ENCODE measurements at regions not wholly inside any gene's neighbourhood (a gene's known extent, or its start where the extent isn't known, plus 50 kb on each side); places are given as distances from the start of the nearest gene placed in this dataset.

DNA sequence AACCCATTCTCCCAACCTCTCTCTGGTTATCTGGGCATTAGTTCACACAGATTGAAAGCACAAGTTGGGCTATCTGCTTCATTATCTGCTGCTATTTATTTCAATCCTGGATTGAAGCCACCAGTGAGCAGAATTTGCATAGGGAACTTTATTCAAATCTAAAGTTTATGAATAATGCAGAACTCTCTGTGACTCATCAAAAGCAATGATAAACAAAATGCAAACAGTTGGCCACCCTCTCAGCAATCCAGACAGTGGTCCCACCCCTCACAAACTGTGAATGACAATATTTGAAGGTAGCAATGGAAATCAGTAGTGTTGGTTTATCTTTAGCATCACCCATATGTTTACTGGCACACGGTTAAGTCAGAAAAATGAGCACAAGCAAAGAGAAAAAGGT lies 106.8 kb upstream of the TMEM178A start:
- TF ChIP-seq, protein P1, sequence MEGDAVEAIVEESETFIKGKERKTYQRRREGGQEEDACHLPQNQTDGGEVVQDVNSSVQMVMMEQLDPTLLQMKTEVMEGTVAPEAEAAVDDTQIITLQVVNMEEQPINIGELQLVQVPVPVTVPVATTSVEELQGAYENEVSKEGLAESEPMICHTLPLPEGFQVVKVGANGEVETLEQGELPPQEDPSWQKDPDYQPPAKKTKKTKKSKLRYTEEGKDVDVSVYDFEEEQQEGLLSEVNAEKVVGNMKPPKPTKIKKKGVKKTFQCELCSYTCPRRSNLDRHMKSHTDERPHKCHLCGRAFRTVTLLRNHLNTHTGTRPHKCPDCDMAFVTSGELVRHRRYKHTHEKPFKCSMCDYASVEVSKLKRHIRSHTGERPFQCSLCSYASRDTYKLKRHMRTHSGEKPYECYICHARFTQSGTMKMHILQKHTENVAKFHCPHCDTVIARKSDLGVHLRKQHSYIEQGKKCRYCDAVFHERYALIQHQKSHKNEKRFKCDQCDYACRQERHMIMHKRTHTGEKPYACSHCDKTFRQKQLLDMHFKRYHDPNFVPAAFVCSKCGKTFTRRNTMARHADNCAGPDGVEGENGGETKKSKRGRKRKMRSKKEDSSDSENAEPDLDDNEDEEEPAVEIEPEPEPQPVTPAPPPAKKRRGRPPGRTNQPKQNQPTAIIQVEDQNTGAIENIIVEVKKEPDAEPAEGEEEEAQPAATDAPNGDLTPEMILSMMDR (IDR thresholded peaks at IDR 0.05): no peak
- TF ChIP-seq POLR2A (IDR thresholded peaks at IDR 0.05): no peak
